HEK293 (cell line): ENCODE measurements at regions not wholly inside any gene's neighbourhood (a gene's known extent, or its start where the extent isn't known, plus 50 kb on each side); places are given as distances from the start of the nearest gene placed in this dataset.

Experiments
- HOXA7 ChIP-seq: sonication (generic); formaldehyde crosslinking; IDR thresholded peaks from 2 replicates; pipeline ENCODE4 v1.8.1; 2022; ENCODE audit warnings: missing genetic modification reagents, borderline replicate concordance
- TF ChIP-seq, protein P1 (sequence below): fragments of 450-650 bp; formaldehyde crosslinking; IDR thresholded peaks from 2 replicates; pipeline ENCODE4 v1.5.1; 2016; ENCODE audit warnings: missing biosample characterization, missing genetic modification characterization

DNA sequence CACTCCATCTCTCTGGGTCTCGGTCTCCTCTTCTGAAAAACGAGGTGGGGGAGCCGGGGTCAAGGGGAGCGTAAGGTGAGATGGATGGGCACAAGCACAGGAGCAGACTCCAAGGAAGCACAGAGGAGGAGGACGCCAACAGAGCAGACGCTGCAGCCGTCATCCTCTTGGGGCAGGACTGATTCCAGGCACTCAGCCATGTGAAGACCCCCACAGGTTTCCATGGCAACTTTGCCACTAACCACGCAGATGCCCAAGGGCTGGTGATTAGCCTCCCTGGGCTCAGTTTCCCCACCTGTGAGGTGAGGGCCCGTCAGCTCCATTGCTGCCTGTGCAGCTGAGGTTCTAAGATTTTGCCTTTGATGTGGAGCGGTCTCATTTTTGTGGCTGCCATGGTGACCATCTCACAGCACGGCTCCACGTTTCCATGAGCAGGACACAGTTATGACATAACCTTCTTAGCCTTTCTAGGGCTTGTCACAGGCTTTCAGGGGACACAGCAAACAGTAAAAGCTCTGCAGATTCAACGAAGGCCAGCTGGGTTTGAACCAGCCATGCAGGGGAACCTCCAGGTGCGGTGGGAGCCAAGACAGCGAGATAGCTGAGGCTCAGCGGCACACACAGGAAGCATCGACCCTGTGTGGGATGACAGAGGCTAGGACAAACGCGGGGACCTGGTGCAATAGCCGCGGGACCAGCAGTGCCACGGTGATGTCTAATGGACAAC is 170.3 kb downstream of the NUP210 start:
- TF ChIP-seq, protein P1, sequence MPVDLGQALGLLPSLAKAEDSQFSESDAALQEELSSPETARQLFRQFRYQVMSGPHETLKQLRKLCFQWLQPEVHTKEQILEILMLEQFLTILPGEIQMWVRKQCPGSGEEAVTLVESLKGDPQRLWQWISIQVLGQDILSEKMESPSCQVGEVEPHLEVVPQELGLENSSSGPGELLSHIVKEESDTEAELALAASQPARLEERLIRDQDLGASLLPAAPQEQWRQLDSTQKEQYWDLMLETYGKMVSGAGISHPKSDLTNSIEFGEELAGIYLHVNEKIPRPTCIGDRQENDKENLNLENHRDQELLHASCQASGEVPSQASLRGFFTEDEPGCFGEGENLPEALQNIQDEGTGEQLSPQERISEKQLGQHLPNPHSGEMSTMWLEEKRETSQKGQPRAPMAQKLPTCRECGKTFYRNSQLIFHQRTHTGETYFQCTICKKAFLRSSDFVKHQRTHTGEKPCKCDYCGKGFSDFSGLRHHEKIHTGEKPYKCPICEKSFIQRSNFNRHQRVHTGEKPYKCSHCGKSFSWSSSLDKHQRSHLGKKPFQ (tag by site-specific recombination) = no peak
- no peak for TF ChIP-seq HOXA7 (CRISPR knock-in tag)
